CD4-positive, alpha-beta T cell treated with Interleukin-12 subunit alpha and Interleukin-12 subunit beta, for 1 hour (primary cell): ENCODE measurements at regions not wholly inside any gene's neighbourhood (a gene's known extent, or its start where the extent isn't known, plus 50 kb on each side); places are given as distances from the start of the nearest gene placed in this dataset.
"Not testable (repeated sequence)": the region's sequence is repeated elsewhere in the genome, so short reads cannot be mapped to it uniquely, and the experiment has no call there.

ENCODE experiments used
- DNase-seq: peaks from one replicate; pipeline ENCODE4 v3.0.0-alpha.2; 2020

- no peak for DNase-seq
These were observed 765.3 kb upstream of the SLIT2 start for GRCh38 chr4:19486400-19486799.

DNA sequence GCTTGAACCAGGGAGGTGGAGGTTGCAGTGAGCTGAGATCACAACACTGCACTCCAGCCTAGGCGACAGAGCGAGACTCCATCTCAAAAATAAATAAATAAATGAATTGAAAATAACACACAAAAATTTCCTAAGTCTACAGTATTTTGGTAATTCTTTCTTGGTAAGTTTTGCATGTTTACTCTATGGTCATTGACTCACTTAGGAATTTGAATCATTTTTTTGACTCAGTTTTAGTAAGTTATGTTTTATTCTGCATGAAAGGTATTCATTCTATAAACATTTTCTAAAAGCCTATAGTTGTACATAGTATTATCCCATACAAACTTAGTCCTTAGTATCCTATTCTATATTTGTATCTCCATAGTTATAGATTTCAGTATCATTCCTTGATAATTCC is 772.9 kb upstream of the SLIT2 start:
- no peak for DNase-seq

DNA sequence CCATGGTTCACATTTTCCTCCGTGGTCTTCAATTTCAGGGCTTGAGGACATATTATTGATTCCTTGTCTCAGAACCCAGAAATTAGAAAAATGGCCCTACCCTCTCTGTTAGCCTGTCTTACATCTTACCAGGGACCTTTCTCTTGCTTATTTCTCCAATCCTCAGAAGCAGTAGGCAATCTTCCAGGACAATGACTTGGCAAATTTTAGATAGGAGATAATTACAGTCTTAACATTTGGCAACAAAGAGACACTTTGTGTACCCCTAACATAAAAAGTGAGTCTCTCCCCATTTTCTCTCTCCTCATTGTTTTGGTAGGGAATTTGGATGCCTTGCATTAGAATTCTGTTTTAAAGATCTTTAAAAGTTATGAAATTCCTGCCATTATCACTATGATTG is 778.1 kb upstream of the SLIT2 start:
- no peak for DNase-seq

DNA sequence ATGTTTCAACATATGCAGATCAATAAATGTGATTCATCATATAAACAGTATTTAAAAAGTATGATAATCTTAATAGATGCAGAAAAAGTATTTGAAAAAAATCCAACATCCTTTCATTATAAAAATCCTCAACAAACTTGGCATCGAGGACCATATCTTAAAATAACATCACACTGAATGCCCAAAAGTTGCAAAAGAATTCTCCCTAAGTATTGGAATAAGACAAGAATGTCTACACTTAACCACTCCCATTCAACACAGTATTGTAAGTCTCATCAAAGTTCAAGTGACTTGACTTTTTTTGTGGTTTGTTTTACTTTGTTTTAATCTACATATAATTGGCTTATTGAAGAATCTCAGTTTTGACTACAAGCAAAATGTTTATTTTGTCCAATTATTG is 779.0 kb upstream of the SLIT2 start:
- no peak for DNase-seq

GRCh38 chr4:19470001-19470400 is 781.7 kb upstream of the SLIT2 start:
- DNase-seq: not testable (repeated sequence)

- DNase-seq: no peak
These were observed 789.6 kb upstream of the SLIT2 start for GRCh38 chr4:19462117-19462516.

GRCh38 chr4:19455850-19456602 is 795.7 kb upstream of the SLIT2 start:
- DNase-seq: no peak

- DNase-seq: no peak
These were observed 796.5 kb upstream of the SLIT2 start for GRCh38 chr4:19455196-19455595.

- DNase-seq: no peak
These were observed 813.5 kb upstream of the SLIT2 start for GRCh38 chr4:19438233-19438632.

DNA sequence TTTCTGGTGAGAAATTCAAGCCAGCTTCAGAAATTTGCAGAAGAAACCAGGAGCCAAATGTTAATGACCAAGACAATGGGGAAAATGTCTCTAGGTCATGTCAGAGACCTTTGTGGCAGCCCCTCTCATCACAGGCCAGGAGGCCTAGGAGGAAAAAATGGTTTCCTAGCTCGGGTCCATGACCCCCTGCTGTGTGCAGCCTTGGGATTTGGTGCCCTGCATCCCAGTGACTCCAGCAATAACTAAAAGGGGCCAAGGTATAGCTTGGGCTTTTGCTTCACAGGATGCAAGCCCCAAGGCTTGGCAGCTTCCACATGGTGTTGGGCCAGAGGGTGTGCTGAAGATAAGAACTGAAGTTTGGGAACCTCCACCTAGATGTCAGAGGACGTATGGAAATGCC is 814.7 kb upstream of the SLIT2 start:
- DNase-seq: no peak

DNA sequence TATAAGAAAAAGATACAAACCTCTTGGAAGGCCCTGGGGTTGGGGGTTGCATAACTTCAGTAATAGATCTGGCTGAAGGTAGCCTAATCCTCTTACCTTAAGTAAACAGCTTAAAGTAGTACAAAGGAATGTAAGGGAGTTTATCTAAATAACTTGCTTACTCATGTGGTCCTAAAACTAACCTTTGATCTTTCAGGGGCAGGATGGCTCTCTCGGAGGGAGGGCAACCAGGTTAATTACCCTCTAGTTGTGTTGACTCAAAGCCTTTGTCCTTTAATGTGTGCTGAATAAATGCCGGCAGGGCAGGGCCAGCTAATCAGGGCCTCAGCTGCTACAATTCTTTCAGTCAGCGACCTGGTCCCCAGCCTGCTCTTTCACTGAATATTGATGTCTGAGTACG is 822.0 kb upstream of the SLIT2 start:
- DNase-seq: no peak

DNA sequence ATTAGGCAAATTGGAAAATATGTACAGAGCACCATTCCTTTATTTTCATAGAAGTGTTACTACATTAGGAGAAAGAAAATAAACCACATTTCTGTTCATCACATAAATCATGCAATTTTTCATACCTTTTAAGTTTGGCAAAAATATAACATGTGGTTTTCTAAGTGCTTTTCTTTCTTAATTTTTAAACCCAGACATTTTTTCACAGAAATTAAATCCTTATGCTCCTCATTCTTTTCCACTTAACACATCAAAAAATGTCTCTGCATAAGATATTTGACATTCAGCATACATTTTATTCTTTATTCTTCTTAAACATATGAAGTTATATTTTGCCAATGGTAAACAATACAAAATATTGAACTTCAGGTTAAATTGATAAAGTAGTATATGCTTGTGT is 826.6 kb upstream of the SLIT2 start:
- DNase-seq: no peak

- DNase-seq: no peak
These were observed 834.4 kb upstream of the SLIT2 start for GRCh38 chr4:19417256-19417655.

GRCh38 chr4:19416146-19416545 is 835.6 kb upstream of the SLIT2 start:
- no peak for DNase-seq

DNA sequence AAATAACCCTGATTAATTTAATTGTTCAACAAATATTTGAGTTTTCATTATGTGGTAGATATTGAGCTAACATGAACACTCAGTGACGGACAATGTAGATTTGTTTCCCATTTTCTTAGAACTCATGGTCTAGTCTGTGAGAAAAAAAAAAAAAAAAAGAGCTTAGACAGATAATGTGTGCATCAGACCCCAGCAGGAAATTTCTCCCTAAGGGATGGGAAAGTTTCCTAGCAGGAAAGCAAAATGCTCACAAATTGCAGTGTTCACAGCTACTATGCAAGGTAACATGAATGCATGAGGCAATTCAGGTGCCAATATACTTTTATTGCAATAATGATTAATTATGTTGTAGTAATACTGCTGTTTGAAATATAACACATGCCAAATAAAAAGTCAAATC is 843.2 kb upstream of the SLIT2 start:
- DNase-seq: no peak

DNA sequence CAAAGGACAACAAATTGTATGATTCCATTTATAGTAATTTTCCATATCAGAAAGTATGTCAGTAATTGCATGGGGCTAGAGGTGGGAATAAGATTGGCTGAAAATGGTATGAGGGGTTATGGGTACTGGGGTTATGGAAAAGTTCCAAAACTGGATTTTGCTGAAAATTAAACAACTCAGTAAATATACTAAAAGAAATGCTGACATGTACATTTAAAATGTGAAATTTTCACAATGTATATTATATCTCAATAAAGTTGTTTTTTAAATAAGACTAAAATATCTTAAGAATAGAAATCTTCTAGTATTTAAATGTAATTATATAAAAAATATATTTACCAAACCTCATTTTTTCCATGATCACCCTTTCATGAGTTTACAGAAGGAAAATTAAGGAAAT is 844.9 kb upstream of the SLIT2 start:
- DNase-seq: no peak

DNA sequence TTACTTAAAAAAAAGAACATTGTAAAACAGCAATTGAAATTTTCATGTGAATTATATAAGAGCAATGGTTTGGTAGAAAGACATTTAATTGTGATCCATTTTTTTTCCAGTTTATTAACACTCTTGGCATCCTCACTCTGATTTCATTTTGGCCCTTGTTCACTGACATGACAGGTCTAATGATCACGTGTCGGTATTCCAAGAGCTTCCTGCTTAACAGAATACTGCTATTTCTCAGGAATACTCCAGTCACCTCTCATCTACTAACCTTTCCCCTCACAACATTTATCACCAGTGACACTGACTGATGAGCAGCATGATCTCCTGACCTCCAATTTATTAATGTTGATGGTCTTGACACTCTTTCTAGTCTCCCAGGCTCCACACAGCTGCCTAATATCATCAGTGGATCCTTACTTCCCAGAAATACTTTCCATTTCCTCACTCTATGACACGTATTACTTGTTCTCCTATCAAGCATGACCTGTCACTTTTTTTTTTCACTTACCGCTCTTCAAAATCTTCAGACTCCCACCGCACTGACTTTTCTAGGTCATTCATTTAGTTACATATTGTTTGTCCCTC is 847.8 kb upstream of the SLIT2 start:
- no peak for DNase-seq

DNA sequence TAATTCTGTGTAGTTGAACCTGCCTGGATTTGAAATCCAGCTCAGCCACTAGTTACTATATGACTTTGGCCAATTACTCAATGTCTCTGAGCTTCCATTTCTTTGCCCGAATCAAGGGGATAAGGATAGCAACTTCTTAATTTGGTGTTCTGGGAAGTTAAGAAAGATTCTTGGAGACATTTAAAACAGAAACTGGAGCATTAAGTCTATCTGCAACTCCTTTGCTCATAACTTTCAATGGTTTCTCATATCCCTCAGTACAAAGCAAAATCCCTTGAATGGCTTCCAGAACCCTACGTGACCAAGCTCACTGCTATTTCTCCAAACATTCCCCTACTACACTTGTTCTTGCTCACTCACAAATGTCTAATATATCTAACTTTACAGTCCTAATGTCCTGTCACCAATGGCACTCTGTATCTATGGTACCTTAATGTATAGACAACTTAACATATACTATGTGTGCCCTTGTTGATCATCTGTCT is 849.1 kb upstream of the SLIT2 start:
- DNase-seq: no peak

DNA sequence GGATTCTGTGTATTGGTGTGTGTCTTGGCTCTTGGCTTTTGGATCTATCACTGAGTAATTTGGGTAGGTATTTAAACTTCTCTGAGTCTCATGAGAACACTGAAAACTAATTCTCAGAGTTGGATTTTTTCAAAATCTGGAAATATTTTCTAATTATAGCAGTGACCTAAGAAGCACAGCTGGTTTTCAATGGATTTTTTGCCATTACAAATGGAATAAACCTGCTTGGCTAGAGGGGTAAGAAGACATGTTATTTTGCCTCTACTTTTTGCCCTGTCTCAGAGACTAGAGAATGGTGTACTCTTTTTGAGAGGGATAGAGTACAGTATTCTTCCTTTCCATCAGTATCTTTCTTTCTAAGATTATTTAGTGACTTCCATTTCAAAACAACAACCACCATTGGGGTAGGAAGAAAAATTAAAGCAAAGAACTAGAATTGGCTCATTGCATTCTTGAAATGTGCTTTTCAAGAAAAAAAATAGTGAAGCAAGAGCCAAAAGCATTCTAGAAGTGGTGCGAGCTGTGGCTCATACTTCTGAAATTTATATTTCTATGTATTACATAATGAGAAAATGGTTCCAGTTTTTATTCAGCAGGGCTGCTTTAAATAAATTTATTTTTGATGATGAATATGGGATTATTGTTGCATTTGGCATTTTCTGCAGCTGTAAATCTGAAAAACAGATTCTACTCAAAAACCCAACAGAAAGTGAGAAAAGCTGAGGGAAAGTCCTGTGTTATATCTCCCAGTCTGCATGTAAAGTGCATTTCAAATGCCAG is 850.2 kb upstream of the SLIT2 start:
- no peak for DNase-seq

GRCh38 chr4:19400820-19401219 is 850.9 kb upstream of the SLIT2 start:
- no peak for DNase-seq

DNA sequence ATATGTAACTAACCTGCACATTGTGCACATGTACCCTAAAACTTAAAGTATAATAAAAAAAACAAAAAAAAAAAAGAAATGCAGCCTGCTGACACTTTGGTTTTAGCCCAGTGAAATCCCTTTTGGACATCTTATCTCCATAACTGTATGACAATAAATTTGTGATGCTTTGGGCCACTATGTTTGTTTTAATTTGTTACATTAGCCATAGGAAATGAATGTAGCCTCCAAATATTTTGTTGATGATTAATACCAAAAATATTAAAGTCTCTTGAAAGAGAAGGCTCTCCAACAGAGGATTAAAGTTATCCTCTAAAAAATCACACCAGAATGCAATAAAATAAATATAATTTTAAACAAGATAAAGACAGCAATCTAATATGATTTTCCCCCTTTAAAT is 852.7 kb upstream of the SLIT2 start:
- DNase-seq: no peak

DNA sequence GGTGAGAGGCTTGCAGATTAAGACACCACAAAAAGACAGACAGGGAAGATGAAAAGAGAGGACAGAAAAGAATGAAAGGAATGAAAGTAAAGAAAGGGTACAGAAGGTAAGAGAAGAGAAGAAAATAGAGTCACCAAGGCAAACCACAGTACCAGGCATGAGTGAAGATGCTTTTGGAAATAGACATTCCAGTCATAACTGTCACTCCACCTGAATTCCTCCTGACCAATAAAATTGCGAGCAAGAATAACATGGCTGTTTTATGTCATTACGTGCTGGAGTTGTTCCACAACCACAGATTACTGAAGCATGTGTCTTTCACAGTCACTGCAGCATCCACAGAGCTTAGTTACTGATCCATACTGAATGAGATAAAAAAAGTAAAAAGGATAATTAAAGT is 864.9 kb upstream of the SLIT2 start:
- no peak for DNase-seq

DNA sequence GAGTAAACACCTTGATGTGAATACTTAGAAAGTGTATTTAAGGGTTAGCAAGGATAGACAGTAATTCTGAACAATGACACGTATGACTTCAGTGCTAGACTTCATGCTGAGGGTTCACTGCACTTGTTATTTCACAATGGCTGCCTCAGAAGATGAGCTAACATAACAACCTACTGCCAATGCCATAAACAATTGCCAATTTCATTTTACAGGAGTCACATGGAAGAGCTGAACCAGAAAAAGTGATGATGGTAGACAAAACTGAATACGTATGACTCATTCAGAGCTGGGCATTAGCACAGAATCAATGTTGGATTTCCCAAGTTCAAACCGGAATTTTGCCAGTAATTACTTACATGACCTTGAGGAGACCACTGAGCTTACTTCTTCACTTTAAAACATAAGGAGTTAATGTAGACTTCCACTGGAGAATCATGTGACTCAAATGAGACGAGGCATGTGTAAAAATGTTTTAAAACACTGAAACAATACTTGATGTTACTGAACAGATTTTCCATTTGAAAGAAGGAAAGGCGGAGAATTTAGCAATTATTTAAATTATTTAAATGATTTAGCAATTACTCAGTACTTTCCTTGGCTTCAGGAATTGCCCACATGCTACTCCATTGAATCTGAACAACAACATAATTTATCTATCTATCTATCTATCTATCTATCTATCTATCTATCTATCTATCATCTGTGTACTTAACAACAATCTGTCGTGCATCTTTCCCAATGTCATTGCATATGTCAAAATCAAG is 868.5 kb upstream of the SLIT2 start:
- DNase-seq: no peak
